ENCODE measurements at regions not wholly inside any gene's neighbourhood (a gene's known extent, or its start where the extent isn't known, plus 50 kb on each side); places are given as distances from the start of the nearest gene placed in this dataset.

GRCh38 chrX:68992821-68993397 lies 164.1 kb downstream of the EFNB1 start:
- no peak overlapping the region for H3K9ac ChIP-seq (ENCODE audit: low read length)
- H3K23ac ChIP-seq (ENCODE audit: low read length): no peak overlapping the region
- H2BK12ac ChIP-seq (ENCODE audit: low read length): no peak overlapping the region
- no peak overlapping the region for H3K4ac ChIP-seq (ENCODE audit: low read depth, low read length)
- no peak overlapping the region for H4K8ac ChIP-seq (ENCODE audit: low read depth, low read length)
- H4K12ac ChIP-seq (ENCODE audit: low read depth, low read length): no peak overlapping the region
- peaks cover 9% of the 10 kb centered on the region for H3K79me1 ChIP-seq (ENCODE audit: low read length)
- no peak for DNase-seq
- H3K27ac ChIP-seq (ENCODE audit: low read depth, low read length): no peak overlapping the region
- no peaks in the 10 kb centered on the region for H3K9me3 ChIP-seq (ENCODE audit: insufficient read depth, low read depth, low read length)
- no peak overlapping the region for H2BK120ac ChIP-seq (ENCODE audit: insufficient read depth, low read length, poor library complexity)
- WGBS (ENCODE audit: extremely low coverage, insufficient coverage, insufficient read length): no CpG with 5 or more reads among the region's 7 CpGs
- no peak overlapping the region for H3K4me3 ChIP-seq (ENCODE audit: low read depth, low read length)
- no peak overlapping the region for H3K4me2 ChIP-seq (ENCODE audit: low read length)
- no peaks in the 10 kb centered on the region for H3K27me3 ChIP-seq (ENCODE audit: insufficient read depth, low read length)
- no peaks in the 10 kb centered on the region for H3K79me2 ChIP-seq (ENCODE audit: control insufficient read depth, insufficient read depth, low read length, poor library complexity)
- no peak overlapping the region for H3K14ac ChIP-seq (ENCODE audit: low read length)
- H2BK5ac ChIP-seq (ENCODE audit: low read depth, low read length, poor library complexity): no peak overlapping the region
- H4K91ac ChIP-seq (ENCODE audit: low read depth, low read length): peak overlapping the region; percentile 38
- no peak overlapping the region for H2AK5ac ChIP-seq (ENCODE audit: low read length)
- H3K36me3 ChIP-seq (ENCODE audit: control insufficient read depth in 1 of 2, insufficient read depth in 2 of 2, low read length in 2 of 2): no peaks in the 10 kb centered on the region
- H3K18ac ChIP-seq (ENCODE audit: low read length): no peak overlapping the region
- H3K4me1 ChIP-seq (ENCODE audit: control insufficient read depth in 1 of 2, insufficient read depth in 2 of 2, low read length in 2 of 2): peaks cover 10 to 16% of the 10 kb centered on the region in 2 experiments
- H2AFZ ChIP-seq (ENCODE audit: insufficient read depth, low read length, poor library complexity): no peak overlapping the region

- H3K27me3 ChIP-seq (ENCODE audit: insufficient read depth, low read length): no peaks in the 10 kb centered on the region
- no peaks in the 10 kb centered on the region for H3K9me3 ChIP-seq (ENCODE audit: insufficient read depth, low read depth, low read length)
- no peaks in the 10 kb centered on the region for H3K79me2 ChIP-seq (ENCODE audit: control insufficient read depth, insufficient read depth, low read length, poor library complexity)
- H2BK120ac ChIP-seq (ENCODE audit: insufficient read depth, low read length, poor library complexity): no peak overlapping the region
- H3K4me1 ChIP-seq (ENCODE audit: control insufficient read depth in 1 of 2, insufficient read depth in 2 of 2, low read length in 2 of 2): peaks cover 10 to 16% of the 10 kb centered on the region in 2 experiments
- no peak overlapping the region for H4K91ac ChIP-seq (ENCODE audit: low read depth, low read length)
- H3K9ac ChIP-seq (ENCODE audit: low read length): no peak overlapping the region
- H4K8ac ChIP-seq (ENCODE audit: low read depth, low read length): no peak overlapping the region
- WGBS (ENCODE audit: extremely low coverage, insufficient coverage, insufficient read length): no CpG with 5 or more reads among the region's 3 CpGs
- H2BK12ac ChIP-seq (ENCODE audit: low read length): no peak overlapping the region
- no peak overlapping the region for H2AFZ ChIP-seq (ENCODE audit: insufficient read depth, low read length, poor library complexity)
- H3K79me1 ChIP-seq (ENCODE audit: low read length): peaks cover 9% of the 10 kb centered on the region
- DNase-seq: no peak
- H3K4ac ChIP-seq (ENCODE audit: low read depth, low read length): no peak overlapping the region
- H2AK5ac ChIP-seq (ENCODE audit: low read length): no peak overlapping the region
- H3K14ac ChIP-seq (ENCODE audit: low read length): no peak overlapping the region
- H3K18ac ChIP-seq (ENCODE audit: low read length): no peak overlapping the region
- no peaks in the 10 kb centered on the region for H3K36me3 ChIP-seq (ENCODE audit: control insufficient read depth in 1 of 2, insufficient read depth in 2 of 2, low read length in 2 of 2)
- H3K27ac ChIP-seq (ENCODE audit: low read depth, low read length): no peak overlapping the region
- H2BK5ac ChIP-seq (ENCODE audit: low read depth, low read length, poor library complexity): no peak overlapping the region
- no peak overlapping the region for H4K12ac ChIP-seq (ENCODE audit: low read depth, low read length)
- no peak overlapping the region for H3K23ac ChIP-seq (ENCODE audit: low read length)
- no peak overlapping the region for H3K4me2 ChIP-seq (ENCODE audit: low read length)
- no peak overlapping the region for H3K4me3 ChIP-seq (ENCODE audit: low read depth, low read length)
Measured at GRCh38 chrX:68991691-68992345, 163.0 kb downstream of the EFNB1 start.

GRCh38 chrX:68990948-68991347 lies 162.1 kb downstream of the EFNB1 start:
- Histone ChIP-seq H3K18ac (ENCODE audit: low read length) (no peak overlapping the region), H3K9ac (ENCODE audit: low read length) (no peak overlapping the region), H2BK120ac (ENCODE audit: insufficient read depth, low read length, poor library complexity) (no peak overlapping the region), H4K91ac (ENCODE audit: low read depth, low read length) (no peak overlapping the region), H3K23ac (ENCODE audit: low read length) (no peak overlapping the region), H4K12ac (ENCODE audit: low read depth, low read length) (no peak overlapping the region), H3K14ac (ENCODE audit: low read length) (no peak overlapping the region), H3K4ac (ENCODE audit: low read depth, low read length) (no peak overlapping the region), H3K4me2 (ENCODE audit: low read length) (no peak overlapping the region), H3K79me2 (ENCODE audit: control insufficient read depth, insufficient read depth, low read length, poor library complexity) (no peaks in the 10 kb centered on the region), H3K79me1 (ENCODE audit: low read length) (peaks cover 9% of the 10 kb centered on the region), H3K27me3 (ENCODE audit: insufficient read depth, low read length) (no peaks in the 10 kb centered on the region), H3K36me3 (ENCODE audit: control insufficient read depth in 1 of 2, insufficient read depth in 2 of 2, low read length in 2 of 2) (no peaks in the 10 kb centered on the region), H2AFZ (ENCODE audit: insufficient read depth, low read length, poor library complexity) (no peak overlapping the region), H3K4me3 (ENCODE audit: low read depth, low read length) (no peak overlapping the region), H2BK5ac (ENCODE audit: low read depth, low read length, poor library complexity) (no peak overlapping the region), H3K9me3 (ENCODE audit: insufficient read depth, low read depth, low read length) (no peaks in the 10 kb centered on the region), H3K4me1 (ENCODE audit: control insufficient read depth in 1 of 2, insufficient read depth in 2 of 2, low read length in 2 of 2) (peaks cover 10 to 16% of the 10 kb centered on the region in 2 experiments), H2AK5ac (ENCODE audit: low read length) (no peak overlapping the region), H2BK12ac (ENCODE audit: low read length) (peak overlapping the region; percentile 79), H4K8ac (ENCODE audit: low read depth, low read length) (no peak overlapping the region), H3K27ac (ENCODE audit: low read depth, low read length) (no peak overlapping the region)
- DNase-seq: no peak
- no CpG with 5 or more reads among the region's 1 CpG for WGBS (ENCODE audit: extremely low coverage, insufficient coverage, insufficient read length)

- H3K18ac ChIP-seq (ENCODE audit: low read length): peak overlapping the region; percentile 96
- H4K8ac ChIP-seq (ENCODE audit: low read depth, low read length): peak overlapping the region; percentile 58
- H2BK120ac ChIP-seq (ENCODE audit: insufficient read depth, low read length, poor library complexity): peak overlapping the region; percentile 88
- H3K36me3 ChIP-seq (ENCODE audit: control insufficient read depth in 1 of 2, insufficient read depth in 2 of 2, low read length in 2 of 2): no peaks in the 10 kb centered on the region
- peaks cover 10 to 22% of the 10 kb centered on the region in 2 experiments for H3K4me1 ChIP-seq (ENCODE audit: control insufficient read depth in 1 of 2, insufficient read depth in 2 of 2, low read length in 2 of 2)
- peak overlapping the region; percentile 59 for H4K91ac ChIP-seq (ENCODE audit: low read depth, low read length)
- H3K27ac ChIP-seq (ENCODE audit: low read depth, low read length): peak overlapping the region; percentile 49
- H3K27me3 ChIP-seq (ENCODE audit: insufficient read depth, low read length): no peaks in the 10 kb centered on the region
- H3K79me1 ChIP-seq (ENCODE audit: low read length): peaks cover 9% of the 10 kb centered on the region
- WGBS (ENCODE audit: extremely low coverage, insufficient coverage, insufficient read length): no CpG with 5 or more reads among the region's 17 CpGs
- H3K4me2 ChIP-seq (ENCODE audit: low read length): no peak overlapping the region
- peak overlapping the region; percentile 97 for H2BK12ac ChIP-seq (ENCODE audit: low read length)
- H3K79me2 ChIP-seq (ENCODE audit: control insufficient read depth, insufficient read depth, low read length, poor library complexity): no peaks in the 10 kb centered on the region
- H3K4me3 ChIP-seq (ENCODE audit: low read depth, low read length): no peak overlapping the region
- peak overlapping the region; percentile 97 for H2AK5ac ChIP-seq (ENCODE audit: low read length)
- H3K23ac ChIP-seq (ENCODE audit: low read length): no peak overlapping the region
- H3K14ac ChIP-seq (ENCODE audit: low read length): peak overlapping the region; percentile 64
- H2AFZ ChIP-seq (ENCODE audit: insufficient read depth, low read length, poor library complexity): peak overlapping the region; percentile 50
- peak overlapping the region; percentile 80 for H2BK5ac ChIP-seq (ENCODE audit: low read depth, low read length, poor library complexity)
- H3K4ac ChIP-seq (ENCODE audit: low read depth, low read length): no peak overlapping the region
- DNase-seq: peak; percentile 51 to 66
- no peak overlapping the region for H4K12ac ChIP-seq (ENCODE audit: low read depth, low read length)
- no peak overlapping the region for H3K9ac ChIP-seq (ENCODE audit: low read length)
- no peaks in the 10 kb centered on the region for H3K9me3 ChIP-seq (ENCODE audit: insufficient read depth, low read depth, low read length)
Measured at GRCh38 chrX:68989865-68990606, 161.2 kb downstream of the EFNB1 start.
